BE2C (cell line): ENCODE measurements at regions not wholly inside any gene's neighbourhood (a gene's known extent, or its start where the extent isn't known, plus 50 kb on each side); places are given as distances from the start of the nearest gene placed in this dataset.

Experiments
- DNase-seq: peaks from one replicate; pipeline ENCODE4 v3.0.0-alpha.2; 2020
- H3K27me3 ChIP-seq: fragments of 250-450 bp; sonication (Bioruptor Pico); 2 replicates; pipeline ENCODE4 v1.5.1; 2020; ENCODE audit warnings: mild to moderate bottlenecking
- H3K36me3 ChIP-seq: fragments of 250-450 bp; sonication (Bioruptor Pico); 2 replicates; pipeline ENCODE4 v1.5.1; 2020; ENCODE audit warnings: mild to moderate bottlenecking
- H3K4me1 ChIP-seq: fragments of 250-450 bp; sonication (Bioruptor Pico); 2 replicates; pipeline ENCODE4 v1.5.1; 2020
- H3K4me3 ChIP-seq: 2 replicates; pipeline ENCODE4 v1.5.1; 2011; ENCODE audit warnings: low read depth, low read length
- H3K9me3 ChIP-seq: fragments of 250-450 bp; sonication (Bioruptor Pico); 2 replicates; pipeline ENCODE4 v1.5.1; 2020
- CTCF ChIP-seq: IDR thresholded peaks from 2 replicates; pipeline ENCODE4 v1.5.1; 2012; ENCODE audit warnings: mild to moderate bottlenecking, low read depth, low read length

GRCh38 chr17:13688716-13689115 lies 87.0 kb upstream of the HS3ST3A1 start:
- H3K4me3 ChIP-seq = no peak overlapping the region
- no peak for DNase-seq
- no peaks in the 10 kb centered on the region for H3K9me3 ChIP-seq
- no peaks in the 10 kb centered on the region for H3K36me3 ChIP-seq
- H3K27me3 ChIP-seq = no peaks in the 10 kb centered on the region
- TF ChIP-seq CTCF = no peak
- H3K4me1 ChIP-seq = no peaks in the 10 kb centered on the region

- DNase-seq = no peak
- no peak overlapping the region for H3K4me3 ChIP-seq
- H3K4me1 ChIP-seq = no peaks in the 10 kb centered on the region
- no peaks in the 10 kb centered on the region for H3K27me3 ChIP-seq
- TF ChIP-seq CTCF = no peak
- H3K9me3 ChIP-seq = no peaks in the 10 kb centered on the region
- H3K36me3 ChIP-seq = no peaks in the 10 kb centered on the region
These were observed 89.1 kb upstream of the HS3ST3A1 start for GRCh38 chr17:13690806-13691205.

GRCh38 chr17:13694934-13695333 lies 93.2 kb upstream of the HS3ST3A1 start:
- DNase-seq = no peak
- Histone ChIP-seq H3K4me1 (no peaks in the 10 kb centered on the region), H3K27me3 (no peaks in the 10 kb centered on the region), H3K9me3 (no peaks in the 10 kb centered on the region), H3K4me3 (no peak overlapping the region), H3K36me3 (no peaks in the 10 kb centered on the region)
- no peak for TF ChIP-seq CTCF

- Histone ChIP-seq H3K9me3 (no peaks in the 10 kb centered on the region), H3K4me3 (no peak overlapping the region), H3K4me1 (no peaks in the 10 kb centered on the region), H3K27me3 (no peaks in the 10 kb centered on the region), H3K36me3 (no peaks in the 10 kb centered on the region)
- TF ChIP-seq CTCF = no peak
- DNase-seq = no peak
These were observed 97.1 kb upstream of the HS3ST3A1 start for GRCh38 chr17:13698832-13699231.

- no peaks in the 10 kb centered on the region for H3K36me3 ChIP-seq
- no peaks in the 10 kb centered on the region for H3K4me1 ChIP-seq
- H3K9me3 ChIP-seq = no peaks in the 10 kb centered on the region
- H3K27me3 ChIP-seq = no peaks in the 10 kb centered on the region
- no peak for TF ChIP-seq CTCF
- no peak for DNase-seq
- H3K4me3 ChIP-seq = no peak overlapping the region
These were observed 97.5 kb upstream of the HS3ST3A1 start for GRCh38 chr17:13699261-13699660.

- Histone ChIP-seq H3K27me3 (no peaks in the 10 kb centered on the region), H3K4me3 (no peak overlapping the region), H3K4me1 (no peaks in the 10 kb centered on the region), H3K36me3 (no peaks in the 10 kb centered on the region), H3K9me3 (no peaks in the 10 kb centered on the region)
- TF ChIP-seq CTCF = no peak
- DNase-seq = no peak
These were observed 100.5 kb upstream of the HS3ST3A1 start for GRCh38 chr17:13702266-13702665.
